Dendritic cell treated with granulocyte-macrophage colony-stimulating factor and Interleukin-4, amounts not matched to agents 40 ng/mL and 50 ng/mL, for 4 days (primary cell): ENCODE measurements at regions not wholly inside any gene's neighbourhood (a gene's known extent, or its start where the extent isn't known, plus 50 kb on each side); places are given as distances from the start of the nearest gene placed in this dataset.

Experiments used
- H3K27ac Mint-ChIP-seq: one replicate; pipeline ENCODE4 v1.8.0; 2022; ENCODE audit warnings: mild to moderate bottlenecking, mixed read lengths
- H3K27me3 Mint-ChIP-seq: one replicate; pipeline ENCODE4 v1.8.0; 2022; ENCODE audit warnings: mild to moderate bottlenecking, mixed read lengths
- H3K36me3 Mint-ChIP-seq: one replicate; pipeline ENCODE4 v1.8.0; 2022; ENCODE audit warnings: low read depth, mixed read lengths
- H3K4me1 Mint-ChIP-seq: one replicate; pipeline ENCODE4 v1.8.0; 2022; ENCODE audit warnings: low read depth, mixed read lengths
- H3K4me3 Mint-ChIP-seq: one replicate; pipeline ENCODE4 v1.8.0; 2022; ENCODE audit warnings: mild to moderate bottlenecking, moderate library complexity, mixed read lengths
- H3K9me3 Mint-ChIP-seq: one replicate; pipeline ENCODE4 v1.8.0; 2022; ENCODE audit warnings: mixed read lengths
- intact Hi-C: fragments of 100-400 bp; cut with micrococcal nuclease; formaldehyde crosslinking; loops from one replicate; pipeline ENCODE4 v1.15.0; 2022

- Mint-ChIP-seq H3K4me1 (no peaks in the 10 kb centered on the region), H3K36me3 (no peaks in the 10 kb centered on the region), H3K4me3 (no peak overlapping the region), H3K9me3 (no peaks in the 10 kb centered on the region), H3K27ac (no peak overlapping the region), H3K27me3 (peaks cover 3% of the 10 kb centered on the region)
- intact Hi-C loops, result no loop called here
These were observed 49.7 kb upstream of the WSCD1 start for GRCh38 chr17:6020376-6021010.
